ENCODE measurements at regions not wholly inside any gene's neighbourhood (a gene's known extent, or its start where the extent isn't known, plus 50 kb on each side); places are given as distances from the start of the nearest gene placed in this dataset.

- TF ChIP-seq MYC (IDR thresholded peaks at IDR 0.05; ENCODE audit: low read depth, low read length) (no peak), JUN (IDR thresholded peaks at IDR 0.05; ENCODE audit: borderline replicate concordance, insufficient read depth, insufficient read length, low read depth) (no peak), EZH2 (IDR thresholded peaks at IDR 0.05; ENCODE audit: borderline replicate concordance, low read depth, low read length, severe bottlenecking) (no peak), POLR2A (IDR thresholded peaks at IDR 0.05; ENCODE audit: low read depth, low read length) (no peak)
Observed at GRCh38 chr5:155982354-155982753, 344.6 kb upstream of the SGCD start.

Data from endothelial cell of umbilical vein (primary cell).